Nephron progenitor cell (in vitro differentiated cells): ENCODE measurements at regions not wholly inside any gene's neighbourhood (a gene's known extent, or its start where the extent isn't known, plus 50 kb on each side); places are given as distances from the start of the nearest gene placed in this dataset.
A peak's percentile ranks its signal among the peaks of the same experiment; 100 is the strongest.

ENCODE experiments used
- DNase-seq: peaks from one replicate; pipeline ENCODE4 v3.0.0; 2021
- H3K27ac Mint-ChIP-seq: 2 replicates; pipeline ENCODE4 v1.8.0; 2021; ENCODE audit warnings: mild to moderate bottlenecking, moderate library complexity, mixed read lengths
- H3K27me3 Mint-ChIP-seq: 2 replicates; pipeline ENCODE4 v1.8.0; 2021; ENCODE audit warnings: mild to moderate bottlenecking, low read depth, mixed read lengths; ENCODE audit not compliant: poor library complexity
- H3K36me3 Mint-ChIP-seq: 2 replicates; pipeline ENCODE4 v1.8.0; 2021; ENCODE audit warnings: low read depth, mixed read lengths
- H3K4me1 Mint-ChIP-seq: 2 replicates; pipeline ENCODE4 v1.8.0; 2021; ENCODE audit warnings: mixed read lengths
- H3K4me3 Mint-ChIP-seq: 2 replicates; pipeline ENCODE4 v1.8.0; 2021; ENCODE audit warnings: mild to moderate bottlenecking, moderate library complexity, mixed read lengths
- H3K9me3 Mint-ChIP-seq: 2 replicates; pipeline ENCODE4 v1.8.0; 2021; ENCODE audit warnings: mild to moderate bottlenecking, moderate library complexity, mixed read lengths
- TF ChIP-seq, protein P1 (sequence below): fragments of 200-600 bp; sonication (generic); IDR thresholded peaks from 2 replicates; pipeline ENCODE4 v1.5.0; 2021; ENCODE audit warnings: antibody characterized with exemption

DNA sequence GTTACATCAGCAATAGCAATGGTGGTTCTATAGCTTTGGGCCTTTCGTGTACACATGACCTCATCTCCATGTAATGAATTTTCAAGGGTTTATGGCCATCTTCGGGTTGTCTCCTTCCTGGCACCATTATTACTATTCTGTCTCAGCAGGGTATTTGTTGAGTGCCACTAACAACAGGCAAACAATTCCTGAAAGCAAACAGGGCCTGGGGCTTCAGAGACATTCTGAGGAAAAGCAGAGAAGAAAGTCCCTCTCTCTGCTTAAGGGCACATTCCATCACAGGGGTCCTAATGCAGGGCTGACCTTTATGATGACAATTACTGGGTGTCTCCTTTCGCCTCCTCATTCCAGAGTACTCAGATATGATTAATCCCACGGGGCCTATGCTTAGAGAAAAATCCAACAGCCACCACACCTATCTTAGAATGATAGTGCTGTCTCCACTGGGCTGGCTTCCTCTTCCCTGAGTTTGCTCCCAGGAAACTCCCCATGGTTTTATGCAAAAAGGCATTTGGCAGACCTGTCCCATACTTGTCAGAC is 540.2 kb upstream of the ZNF462 start:
- no peaks in the 10 kb centered on the region for H3K9me3 Mint-ChIP-seq
- no peaks in the 10 kb centered on the region for H3K27me3 Mint-ChIP-seq
- H3K4me1 Mint-ChIP-seq, result peaks cover 65% of the 10 kb centered on the region
- no peaks in the 10 kb centered on the region for H3K36me3 Mint-ChIP-seq
- no peak overlapping the region for H3K27ac Mint-ChIP-seq
- TF ChIP-seq, protein P1, sequence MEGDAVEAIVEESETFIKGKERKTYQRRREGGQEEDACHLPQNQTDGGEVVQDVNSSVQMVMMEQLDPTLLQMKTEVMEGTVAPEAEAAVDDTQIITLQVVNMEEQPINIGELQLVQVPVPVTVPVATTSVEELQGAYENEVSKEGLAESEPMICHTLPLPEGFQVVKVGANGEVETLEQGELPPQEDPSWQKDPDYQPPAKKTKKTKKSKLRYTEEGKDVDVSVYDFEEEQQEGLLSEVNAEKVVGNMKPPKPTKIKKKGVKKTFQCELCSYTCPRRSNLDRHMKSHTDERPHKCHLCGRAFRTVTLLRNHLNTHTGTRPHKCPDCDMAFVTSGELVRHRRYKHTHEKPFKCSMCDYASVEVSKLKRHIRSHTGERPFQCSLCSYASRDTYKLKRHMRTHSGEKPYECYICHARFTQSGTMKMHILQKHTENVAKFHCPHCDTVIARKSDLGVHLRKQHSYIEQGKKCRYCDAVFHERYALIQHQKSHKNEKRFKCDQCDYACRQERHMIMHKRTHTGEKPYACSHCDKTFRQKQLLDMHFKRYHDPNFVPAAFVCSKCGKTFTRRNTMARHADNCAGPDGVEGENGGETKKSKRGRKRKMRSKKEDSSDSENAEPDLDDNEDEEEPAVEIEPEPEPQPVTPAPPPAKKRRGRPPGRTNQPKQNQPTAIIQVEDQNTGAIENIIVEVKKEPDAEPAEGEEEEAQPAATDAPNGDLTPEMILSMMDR, result no peak
- DNase-seq, result no peak
- H3K4me3 Mint-ChIP-seq, result no peak overlapping the region

DNA sequence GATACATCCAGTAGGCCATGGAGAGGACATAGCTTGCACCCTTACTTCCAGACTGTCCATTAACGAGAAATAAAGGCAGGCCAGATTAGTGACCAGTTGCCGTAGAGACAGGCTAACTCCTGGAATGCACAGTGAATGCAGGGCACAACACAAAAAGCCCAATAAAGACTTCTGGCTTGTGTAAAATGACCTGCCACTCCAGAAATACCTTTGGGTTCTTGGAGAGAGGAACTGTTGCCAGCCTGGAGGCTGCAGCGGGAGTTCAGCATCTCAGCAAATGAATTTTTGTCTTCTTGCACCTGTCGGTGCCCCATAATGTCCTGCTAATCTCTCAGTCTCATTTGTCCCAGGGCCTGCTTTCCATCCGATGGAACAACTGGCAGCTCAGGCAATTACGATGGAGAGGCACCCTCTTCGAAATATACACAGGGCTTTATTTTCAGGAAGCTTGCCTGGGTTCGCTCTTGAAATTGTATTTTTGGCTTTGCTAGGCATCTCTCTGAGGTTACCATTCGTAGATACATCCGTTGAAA is 538.8 kb upstream of the ZNF462 start:
- TF ChIP-seq, protein P1, result no peak
- Mint-ChIP-seq H3K4me3 (peak overlapping the region; percentile 66), H3K9me3 (no peaks in the 10 kb centered on the region), H3K27ac (peak overlapping the region; percentile 98), H3K36me3 (no peaks in the 10 kb centered on the region), H3K27me3 (no peaks in the 10 kb centered on the region), H3K4me1 (peaks cover 61% of the 10 kb centered on the region)
- no peak for DNase-seq

DNA sequence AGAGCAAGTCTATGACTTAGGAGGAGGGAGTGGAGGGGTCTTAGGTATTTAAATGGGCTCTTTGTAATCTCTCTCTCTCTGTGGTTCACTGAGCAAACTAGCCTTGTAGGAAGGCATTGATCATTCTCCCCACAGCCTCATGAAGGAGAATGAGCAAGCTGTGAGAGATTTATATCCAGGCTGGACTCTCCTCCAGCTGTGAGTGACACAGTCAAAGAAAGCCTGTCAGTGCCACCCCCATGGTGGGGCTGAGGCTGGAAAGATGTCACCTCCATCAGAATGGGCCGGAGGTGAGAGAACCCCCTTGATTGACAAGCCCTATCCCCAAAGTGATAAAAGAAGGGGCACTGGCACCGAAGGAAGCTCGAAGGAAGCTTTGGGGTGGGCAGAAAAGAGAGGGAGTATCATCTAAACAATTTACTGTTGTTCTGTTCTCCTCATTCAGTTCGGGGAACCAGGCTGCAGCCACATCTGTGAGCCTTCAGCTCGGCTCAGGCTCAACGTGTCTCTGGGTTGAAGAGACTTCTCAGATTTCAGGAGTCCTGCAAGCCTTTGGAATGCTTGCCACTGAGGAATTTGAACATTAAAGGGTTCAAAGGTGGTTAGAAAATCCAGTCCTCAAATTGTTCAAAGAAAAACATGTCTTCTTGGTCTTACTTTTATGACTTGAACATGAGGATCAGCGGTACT is 538.2 kb upstream of the ZNF462 start:
- H3K4me3 Mint-ChIP-seq, result peak overlapping the region; percentile 66
- peaks cover 61% of the 10 kb centered on the region for H3K4me1 Mint-ChIP-seq
- no peaks in the 10 kb centered on the region for H3K9me3 Mint-ChIP-seq
- no peaks in the 10 kb centered on the region for H3K36me3 Mint-ChIP-seq
- peak overlapping the region; percentile 98 for H3K27ac Mint-ChIP-seq
- TF ChIP-seq, protein P1, result no peak
- DNase-seq, result peak; percentile 36
- no peaks in the 10 kb centered on the region for H3K27me3 Mint-ChIP-seq

DNA sequence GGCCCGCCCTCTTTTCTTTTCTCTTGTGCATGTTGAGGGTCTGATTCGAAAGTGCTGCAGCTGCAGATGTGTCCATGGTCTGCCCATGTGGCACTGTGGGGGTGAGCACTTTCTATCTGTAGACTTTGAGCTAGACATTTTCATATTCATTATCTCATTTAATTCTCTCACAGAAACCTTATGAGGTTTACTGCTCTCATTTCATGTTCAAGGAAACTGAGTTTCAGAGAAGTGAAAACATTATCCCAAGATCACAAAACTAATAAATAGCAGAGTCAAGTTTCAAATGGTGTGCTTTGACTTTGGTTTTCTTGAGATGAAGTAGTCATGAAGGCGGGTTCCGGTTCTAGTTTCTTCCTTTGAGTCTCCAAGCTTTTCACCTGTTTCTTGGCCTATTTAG is 536.5 kb upstream of the ZNF462 start:
- Mint-ChIP-seq H3K4me3 (no peak overlapping the region), H3K27me3 (no peaks in the 10 kb centered on the region), H3K36me3 (no peaks in the 10 kb centered on the region), H3K27ac (no peak overlapping the region), H3K4me1 (peaks cover 56% of the 10 kb centered on the region), H3K9me3 (no peaks in the 10 kb centered on the region)
- DNase-seq, result no peak
- TF ChIP-seq, protein P1, result no peak

DNA sequence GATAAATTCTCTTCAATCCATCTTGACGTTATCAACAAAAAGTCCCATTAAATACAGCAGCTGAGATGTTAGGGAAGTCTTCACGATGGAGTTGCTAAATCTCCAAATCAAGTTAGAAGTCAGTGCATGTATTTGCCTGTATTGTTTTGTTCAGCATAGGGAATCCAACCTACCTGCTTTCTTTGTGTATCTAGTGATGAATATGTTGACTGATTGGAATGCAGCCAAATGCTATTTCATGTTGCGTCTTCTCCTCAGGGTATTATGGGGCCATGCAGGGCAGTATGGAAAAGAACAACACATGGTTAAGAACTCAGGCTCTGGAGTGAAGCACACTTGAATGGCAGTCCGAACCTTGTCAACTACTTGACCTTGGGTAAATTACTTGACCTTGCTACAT is 529.5 kb upstream of the ZNF462 start:
- H3K4me1 Mint-ChIP-seq, result peaks cover 7% of the 10 kb centered on the region
- TF ChIP-seq, protein P1, result no peak
- no peak for DNase-seq
- no peak overlapping the region for H3K27ac Mint-ChIP-seq
- H3K36me3 Mint-ChIP-seq, result no peaks in the 10 kb centered on the region
- H3K9me3 Mint-ChIP-seq, result peaks cover 20% of the 10 kb centered on the region
- H3K27me3 Mint-ChIP-seq, result peaks cover 3% of the 10 kb centered on the region
- H3K4me3 Mint-ChIP-seq, result no peak overlapping the region

DNA sequence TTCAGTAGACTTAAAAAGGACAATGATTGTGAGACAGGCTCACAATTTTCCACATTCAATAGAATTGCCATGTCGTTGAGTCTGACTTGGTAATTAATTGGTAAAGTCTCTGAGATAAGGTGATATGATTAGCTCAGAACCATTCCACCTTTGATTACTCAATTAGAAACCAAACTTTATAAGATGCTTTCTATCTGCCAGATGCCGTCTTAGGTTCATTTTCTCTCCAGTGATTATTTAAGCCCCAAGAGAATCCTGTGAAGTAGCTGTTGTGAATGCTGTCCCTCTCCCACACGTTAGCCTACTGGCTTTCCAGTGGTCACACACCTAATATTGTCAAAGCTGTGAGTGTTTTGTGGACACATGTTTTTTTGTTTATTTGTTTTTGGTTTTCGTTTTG is 528.9 kb upstream of the ZNF462 start:
- no peak for DNase-seq
- H3K4me3 Mint-ChIP-seq, result no peak overlapping the region
- peaks cover 7% of the 10 kb centered on the region for H3K4me1 Mint-ChIP-seq
- no peak overlapping the region for H3K27ac Mint-ChIP-seq
- H3K36me3 Mint-ChIP-seq, result no peaks in the 10 kb centered on the region
- peaks cover 3% of the 10 kb centered on the region for H3K27me3 Mint-ChIP-seq
- TF ChIP-seq, protein P1, result no peak
- peaks cover 25% of the 10 kb centered on the region for H3K9me3 Mint-ChIP-seq
